Uterus (tissue), 3 donors: ENCODE measurements at regions not wholly inside any gene's neighbourhood (a gene's known extent, or its start where the extent isn't known, plus 50 kb on each side); places are given as distances from the start of the nearest gene placed in this dataset.

Experiments used
- DNase-seq, 2 donors: peaks; one replicate each; pipeline ENCODE4 v3.0.0-alpha.2; 2019 to 2020
- H3K27ac ChIP-seq, 2 donors: fragments of 200-600 bp; sonication (generic); 1 replicate in 1 of 2; 2 replicates in 1 of 2; pipeline ENCODE4 v1.5.1; 2016 to 2018
- H3K27me3 ChIP-seq, 2 donors: fragments of 200-600 bp; sonication (generic); one replicate each; pipeline ENCODE4 v1.5.1; 2018 to 2019; ENCODE audit warnings: control low read depth in 1 of 2
- H3K36me3 ChIP-seq, 2 donors: fragments of 200-600 bp; sonication (generic); one replicate each; pipeline ENCODE4 v1.5.1; 2019; ENCODE audit warnings: control low read depth in 1 of 2
- H3K4me1 ChIP-seq, 2 donors: fragments of 200-600 bp; sonication (generic); one replicate each; pipeline ENCODE4 v1.5.1; 2018 to 2019; ENCODE audit warnings: control low read depth in 1 of 2
- H3K4me3 ChIP-seq, 2 donors: fragments of 200-600 bp; sonication (generic); 1 replicate in 1 of 2; 2 replicates in 1 of 2; pipeline ENCODE4 v1.5.1; 2018 to 2019; ENCODE audit warnings: mild to moderate bottlenecking in 1 of 2
- H3K9me3 ChIP-seq, 2 donors: fragments of 200-600 bp; sonication (generic); one replicate each; pipeline ENCODE4 v1.5.1; 2019; ENCODE audit warnings: control low read depth in 1 of 2
- CTCF ChIP-seq, 4 experiments: fragments of 200-600 bp in 2 of 4; fragments of 450-650 bp in 2 of 4; sonication (generic) in 2 of 4; IDR thresholded peaks; one replicate each; pipeline ENCODE4 v1.5.1; 2016 to 2019; ENCODE audit warnings: antibody characterized with exemption in 4 of 4, mild to moderate bottlenecking in 2 of 4, moderate library complexity in 1 of 4
- POLR2A ChIP-seq, 2 donors: fragments of 450-650 bp; IDR thresholded peaks; one replicate each; pipeline ENCODE4 v1.6.1; 2016; ENCODE audit warnings: antibody characterized with exemption in 2 of 2, mild to moderate bottlenecking in 1 of 2, moderate library complexity in 1 of 2
- intact Hi-C: fragments of 100-400 bp; cut with DNase I; formaldehyde crosslinking; loops from one replicate; pipeline ENCODE4 v1.15.1; 2023; ENCODE audit warnings: low total_unique reads
- donor health status: DM: yes; HTN: yes; CAD: no.

GRCh38 chr7:156461881-156462665 is 178.5 kb upstream of the RNF32 start:
- DNase-seq: no peak
- intact Hi-C loops: no loop called here
- Histone ChIP-seq H3K4me3 (no peak overlapping the region), H3K36me3 (no peaks in the 10 kb centered on the region), H3K9me3 (no peaks in the 10 kb centered on the region), H3K27me3 (no peaks in the 10 kb centered on the region), H3K27ac (no peak overlapping the region), H3K4me1 (no peaks in the 10 kb centered on the region)
- TF ChIP-seq CTCF (IDR thresholded peaks at IDR 0.05) (no peak), POLR2A (IDR thresholded peaks at IDR 0.05) (no peak)

GRCh38 chr7:156460858-156461627 is 179.5 kb upstream of the RNF32 start:
- intact Hi-C loops: no loop called here
- no peak overlapping the region for H3K27ac ChIP-seq
- H3K4me1 ChIP-seq: no peaks in the 10 kb centered on the region
- no peak for DNase-seq
- no peaks in the 10 kb centered on the region for H3K36me3 ChIP-seq
- no peak for TF ChIP-seq POLR2A (IDR thresholded peaks at IDR 0.05)
- no peak for TF ChIP-seq CTCF (IDR thresholded peaks at IDR 0.05)
- H3K4me3 ChIP-seq: no peak overlapping the region
- no peaks in the 10 kb centered on the region for H3K9me3 ChIP-seq
- H3K27me3 ChIP-seq: no peaks in the 10 kb centered on the region

GRCh38 chr7:156459582-156459981 is 181.0 kb upstream of the RNF32 start:
- TF ChIP-seq CTCF (IDR thresholded peaks at IDR 0.05): no peak
- Histone ChIP-seq H3K27ac (no peak overlapping the region), H3K4me1 (no peaks in the 10 kb centered on the region), H3K36me3 (no peaks in the 10 kb centered on the region), H3K4me3 (no peak overlapping the region), H3K27me3 (no peaks in the 10 kb centered on the region), H3K9me3 (no peaks in the 10 kb centered on the region)
- no peak for DNase-seq
- intact Hi-C loops: no loop called here

- no peak for DNase-seq
- Histone ChIP-seq H3K4me1 (no peaks in the 10 kb centered on the region), H3K27ac (no peak overlapping the region), H3K9me3 (no peaks in the 10 kb centered on the region), H3K4me3 (no peak overlapping the region), H3K36me3 (no peaks in the 10 kb centered on the region), H3K27me3 (no peaks in the 10 kb centered on the region)
- TF ChIP-seq POLR2A (IDR thresholded peaks at IDR 0.05) (no peak), CTCF (IDR thresholded peaks at IDR 0.05) (no peak)
- intact Hi-C loops: no loop called here
Observed at GRCh38 chr7:156459067-156459466, 181.5 kb upstream of the RNF32 start.

- TF ChIP-seq CTCF (IDR thresholded peaks at IDR 0.05): no peak
- TF ChIP-seq POLR2A (IDR thresholded peaks at IDR 0.05): no peak
Observed at GRCh38 chr7:156458011-156458410, 182.6 kb upstream of the RNF32 start.

More at GRCh38 chr7:156458011-156458410, 182.6 kb upstream of the RNF32 start:
- H3K4me3 ChIP-seq: no peak overlapping the region
- no peaks in the 10 kb centered on the region for H3K27me3 ChIP-seq
- no peaks in the 10 kb centered on the region for H3K4me1 ChIP-seq
- no peaks in the 10 kb centered on the region for H3K36me3 ChIP-seq
- no peaks in the 10 kb centered on the region for H3K9me3 ChIP-seq
- intact Hi-C loops: no loop called here
- no peak overlapping the region for H3K27ac ChIP-seq
- no peak for DNase-seq
